A673 (cell line): ENCODE measurements at regions not wholly inside any gene's neighbourhood (a gene's known extent, or its start where the extent isn't known, plus 50 kb on each side); places are given as distances from the start of the nearest gene placed in this dataset.

Experiments
- BruUV-seq: library from RNA; stranded (reverse); fragments of 400-500 nt; replicated peaks from 2 replicates; lab custom pipeline; 2021; lab: Mats Ljungman, UMichigan
- CTCF ChIA-PET: fragments of 300-600 bp; sonication (Branson Sonifier 250); formaldehyde crosslinking; loops from one replicate; lab custom pipeline; 2022; ENCODE audit warnings: antibody characterized with exemption; lab: Charles Lee
- POLR2A ChIA-PET: fragments of 300-600 bp; sonication (Branson Sonifier 250); formaldehyde crosslinking; loops from one replicate; lab custom pipeline; 2022; ENCODE audit warnings: antibody characterized with exemption; ENCODE audit not compliant: low non-redundant PET; lab: Charles Lee
- DNase-seq: peaks from one replicate; pipeline ENCODE4 v3.0.0-alpha.2; 2015; ENCODE audit warnings: low spot score
- H3K27ac ChIP-seq: fragments of 200-600 bp; sonication (generic); 2 replicates; pipeline ENCODE4 v1.5.1; 2016; ENCODE audit warnings: mixed run types, low read depth, mild to moderate bottlenecking, mixed read lengths, antibody characterized with exemption, low read length; ENCODE audit not compliant: poor library complexity, severe bottlenecking
- H3K27me3 ChIP-seq: fragments of 200-600 bp; sonication (generic); replicated peaks from 2 replicates; pipeline ENCODE4 v1.6.1; 2017; ENCODE audit warnings: mixed run types, low read depth, mild to moderate bottlenecking, mixed read lengths, antibody characterized with exemption, low read length; ENCODE audit not compliant: insufficient read depth, poor library complexity
- H3K36me3 ChIP-seq: fragments of 200-600 bp; sonication (generic); 2 replicates; pipeline ENCODE4 v1.6.1; 2016; ENCODE audit warnings: mixed run types, mild to moderate bottlenecking, mixed read lengths, antibody characterized with exemption, low read length; ENCODE audit not compliant: insufficient read depth, poor library complexity, severe bottlenecking
- H3K4me1 ChIP-seq: fragments of 200-600 bp; sonication (generic); 2 replicates; pipeline ENCODE4 v1.6.1; 2017; ENCODE audit warnings: mixed run types, mild to moderate bottlenecking, mixed read lengths, antibody characterized with exemption, low read length; ENCODE audit not compliant: insufficient read depth, poor library complexity, severe bottlenecking
- H3K4me3 ChIP-seq: fragments of 200-600 bp; sonication (generic); 2 replicates; pipeline ENCODE4 v1.5.1; 2016; ENCODE audit warnings: low read depth, mixed run types, mild to moderate bottlenecking, mixed read lengths, low read length; ENCODE audit not compliant: poor library complexity, severe bottlenecking
- H3K9me3 ChIP-seq: fragments of 200-600 bp; sonication (generic); 2 replicates; pipeline ENCODE4 v1.6.1; 2016; ENCODE audit warnings: mixed run types, low read depth, mild to moderate bottlenecking, mixed read lengths, antibody characterized with exemption, low read length; ENCODE audit not compliant: poor library complexity, severe bottlenecking
- EZH2 ChIP-seq: fragments of 200-600 bp; sonication (generic); IDR thresholded peaks from 2 replicates; pipeline ENCODE4 v1.6.1; 2017; ENCODE audit warnings: borderline replicate concordance, low read depth, mild to moderate bottlenecking, mixed read lengths, antibody characterized with exemption, low read length; ENCODE audit not compliant: poor library complexity, severe bottlenecking
- intact Hi-C: fragments of 100-400 bp; cut with micrococcal nuclease; formaldehyde crosslinking; loops from one replicate; pipeline ENCODE4 v1.10.0; 2022; ENCODE audit not compliant: unreplicated experiment
- TF ChIP-seq, protein P1 (sequence below): fragments of 300-800, 200-600 bp; sonication (generic); conservative IDR thresholded peaks from 2 replicates; pipeline ENCODE4 v1.5.1; 2017; ENCODE audit warnings: low read depth, mild to moderate bottlenecking, antibody characterized with exemption, low read length, moderate library complexity, mixed read lengths

DNA sequence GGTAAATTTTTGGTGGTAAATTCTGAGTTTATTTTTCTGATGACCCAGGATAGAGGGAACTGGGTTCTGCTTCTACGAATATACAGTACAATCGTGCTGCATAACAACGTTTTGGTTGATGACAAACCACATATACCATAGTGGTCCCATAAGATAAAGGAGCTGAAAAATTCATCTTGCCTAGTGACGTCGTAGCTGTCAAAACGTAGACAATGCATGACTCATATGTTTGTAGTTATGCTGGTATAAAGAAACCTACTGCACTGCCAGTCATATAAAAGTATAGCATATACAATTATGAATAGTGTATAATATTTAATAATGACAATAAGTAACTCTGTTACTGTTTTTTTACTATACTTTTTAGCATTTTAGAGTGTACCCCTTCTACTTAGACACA is 244.0 kb downstream of the GAS1 start:
- intact Hi-C loops, result no loop called here
- CTCF ChIA-PET, result no interaction called here
- Histone ChIP-seq H3K4me3 (no peak overlapping the region), H3K4me1 (peaks cover 8% of the 10 kb centered on the region), H3K27ac (no peak overlapping the region), H3K36me3 (no peaks in the 10 kb centered on the region), H3K27me3 (no peaks in the 10 kb centered on the region), H3K9me3 (no peaks in the 10 kb centered on the region)
- POLR2A ChIA-PET, result no interaction called here
- no peak for DNase-seq
- no TSS peak for BruUV-seq
- TF ChIP-seq, protein P1, sequence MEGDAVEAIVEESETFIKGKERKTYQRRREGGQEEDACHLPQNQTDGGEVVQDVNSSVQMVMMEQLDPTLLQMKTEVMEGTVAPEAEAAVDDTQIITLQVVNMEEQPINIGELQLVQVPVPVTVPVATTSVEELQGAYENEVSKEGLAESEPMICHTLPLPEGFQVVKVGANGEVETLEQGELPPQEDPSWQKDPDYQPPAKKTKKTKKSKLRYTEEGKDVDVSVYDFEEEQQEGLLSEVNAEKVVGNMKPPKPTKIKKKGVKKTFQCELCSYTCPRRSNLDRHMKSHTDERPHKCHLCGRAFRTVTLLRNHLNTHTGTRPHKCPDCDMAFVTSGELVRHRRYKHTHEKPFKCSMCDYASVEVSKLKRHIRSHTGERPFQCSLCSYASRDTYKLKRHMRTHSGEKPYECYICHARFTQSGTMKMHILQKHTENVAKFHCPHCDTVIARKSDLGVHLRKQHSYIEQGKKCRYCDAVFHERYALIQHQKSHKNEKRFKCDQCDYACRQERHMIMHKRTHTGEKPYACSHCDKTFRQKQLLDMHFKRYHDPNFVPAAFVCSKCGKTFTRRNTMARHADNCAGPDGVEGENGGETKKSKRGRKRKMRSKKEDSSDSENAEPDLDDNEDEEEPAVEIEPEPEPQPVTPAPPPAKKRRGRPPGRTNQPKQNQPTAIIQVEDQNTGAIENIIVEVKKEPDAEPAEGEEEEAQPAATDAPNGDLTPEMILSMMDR, result no peak
- no peak for TF ChIP-seq EZH2

DNA sequence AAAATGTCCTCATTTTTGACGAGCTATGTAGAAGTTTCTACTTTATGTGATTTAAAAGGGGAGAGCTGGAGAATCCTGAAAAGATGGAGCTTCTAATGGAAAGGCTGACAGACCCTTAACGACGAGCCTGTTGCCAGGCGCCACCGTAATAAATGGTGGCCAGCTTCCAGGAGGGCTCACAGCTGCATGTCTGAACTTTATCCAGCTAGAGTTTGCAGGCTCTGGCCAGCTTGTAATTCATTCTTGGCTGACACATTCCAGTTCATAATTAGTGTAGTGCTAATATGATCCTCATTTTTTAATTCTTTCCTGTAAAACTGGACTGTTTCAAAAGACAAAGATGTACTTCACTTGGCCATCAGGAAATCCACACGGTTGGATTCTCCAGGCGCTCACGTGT is 246.7 kb downstream of the GAS1 start:
- TF ChIP-seq, protein P1, result no peak
- TF ChIP-seq EZH2, result no peak
- intact Hi-C loops, result no loop called here
- no peaks in the 10 kb centered on the region for H3K9me3 ChIP-seq
- POLR2A ChIA-PET, result no interaction called here
- peak; percentile 13 for DNase-seq
- no peak overlapping the region for H3K27ac ChIP-seq
- no peaks in the 10 kb centered on the region for H3K36me3 ChIP-seq
- peaks cover 13% of the 10 kb centered on the region for H3K4me1 ChIP-seq
- CTCF ChIA-PET, result no interaction called here
- H3K27me3 ChIP-seq, result no peaks in the 10 kb centered on the region
- H3K4me3 ChIP-seq, result no peak overlapping the region
- no TSS peak for BruUV-seq

DNA sequence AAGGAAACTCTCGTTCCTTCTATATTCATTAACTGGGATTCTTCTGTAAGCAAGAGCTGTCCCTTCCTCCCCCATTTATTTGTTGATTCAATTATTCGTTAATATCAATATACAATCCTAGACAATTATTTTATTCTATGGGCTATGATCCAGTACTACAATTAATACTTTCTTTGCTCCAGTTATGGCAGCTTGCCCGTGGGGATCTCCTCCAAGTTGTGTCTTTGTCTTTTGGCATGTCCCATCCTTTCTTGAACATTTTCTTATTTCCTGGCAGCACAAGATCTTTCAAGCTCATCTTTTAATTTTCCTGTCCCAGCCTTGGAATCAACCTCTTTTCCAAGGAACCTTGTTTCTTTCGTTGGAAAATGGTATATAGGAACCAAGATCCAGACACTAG is 249.3 kb downstream of the GAS1 start:
- no peak overlapping the region for H3K27ac ChIP-seq
- peaks cover 14% of the 10 kb centered on the region for H3K4me1 ChIP-seq
- H3K36me3 ChIP-seq, result no peaks in the 10 kb centered on the region
- BruUV-seq, result no TSS peak
- no peak overlapping the region for H3K4me3 ChIP-seq
- DNase-seq, result no peak
- no peak for TF ChIP-seq EZH2
- TF ChIP-seq, protein P1, result no peak
- ChIA-PET CTCF (no interaction called here), POLR2A (no interaction called here)
- no peaks in the 10 kb centered on the region for H3K9me3 ChIP-seq
- intact Hi-C loops, result no loop called here
- no peaks in the 10 kb centered on the region for H3K27me3 ChIP-seq
